ENCODE measurements at regions not wholly inside any gene's neighbourhood (a gene's known extent, or its start where the extent isn't known, plus 50 kb on each side); places are given as distances from the start of the nearest gene placed in this dataset.

- Histone ChIP-seq H3K4me1 (ENCODE audit: control insufficient read depth, insufficient read depth, low read length) (peaks cover 7% of the 10 kb centered on the region), H3K4me3 (ENCODE audit: low read length) (no peak overlapping the region), H3K27me3 (ENCODE audit: control insufficient read depth, insufficient read depth, low read length, poor library complexity, severe bottlenecking) (no peaks in the 10 kb centered on the region), H3K36me3 (ENCODE audit: control insufficient read depth, insufficient read depth, low read length) (no peaks in the 10 kb centered on the region), H3K9ac (ENCODE audit: extremely low read depth, low read length, poor library complexity, severe bottlenecking) (no peak overlapping the region), H3K9me3 (ENCODE audit: control insufficient read depth, low read length) (no peaks in the 10 kb centered on the region), H3K27ac (ENCODE audit: low read depth, low read length) (no peak overlapping the region)
- Mint-ChIP-seq H3K27me3 (ENCODE audit: insufficient read depth) (no peaks in the 10 kb centered on the region), H3K27ac (no peak overlapping the region), H3K9me3 (no peaks in the 10 kb centered on the region), H3K4me3 (no peak overlapping the region), H3K36me3 (ENCODE audit: low read depth) (no peaks in the 10 kb centered on the region), H3K4me1 (peaks cover 26% of the 10 kb centered on the region)
- TF ChIP-seq CTCF (conservative IDR thresholded peaks at IDR 0.05), result peak; percentile 81
- peak; percentile 85 for DNase-seq
- 50 to 70% methylated on average over 2 to 3 of the region's 3 CpGs for WGBS, 2 experiments (ENCODE audit: insufficient coverage in 1 of 2, insufficient read length in 1 of 2)
Measured at GRCh38 chr12:59372956-59373355, 222.9 kb upstream of the SLC16A7 start.

GRCh38 chr12:59370933-59371332 lies 224.9 kb upstream of the SLC16A7 start:
- Histone ChIP-seq H3K9ac (ENCODE audit: extremely low read depth, low read length, poor library complexity, severe bottlenecking) (no peak overlapping the region), H3K4me3 (ENCODE audit: low read length) (no peak overlapping the region), H3K36me3 (ENCODE audit: control insufficient read depth, insufficient read depth, low read length) (no peaks in the 10 kb centered on the region), H3K9me3 (ENCODE audit: control insufficient read depth, low read length) (no peaks in the 10 kb centered on the region), H3K4me1 (ENCODE audit: control insufficient read depth, insufficient read depth, low read length) (peaks cover 12% of the 10 kb centered on the region), H3K27ac (ENCODE audit: low read depth, low read length) (no peak overlapping the region), H3K27me3 (ENCODE audit: control insufficient read depth, insufficient read depth, low read length, poor library complexity, severe bottlenecking) (no peaks in the 10 kb centered on the region)
- H3K4me1 Mint-ChIP-seq, result peaks cover 40% of the 10 kb centered on the region
- H3K36me3 Mint-ChIP-seq (ENCODE audit: low read depth), result no peaks in the 10 kb centered on the region
- WGBS, 2 experiments (ENCODE audit: insufficient coverage in 1 of 2, insufficient read length in 1 of 2), result 84 to 100% methylated on average over 2 to 3 of the region's 3 CpGs
- DNase-seq, result no peak
- no peaks in the 10 kb centered on the region for H3K9me3 Mint-ChIP-seq
- H3K4me3 Mint-ChIP-seq, result no peak overlapping the region
- TF ChIP-seq CTCF (conservative IDR thresholded peaks at IDR 0.05), result no peak
- no peaks in the 10 kb centered on the region for H3K27me3 Mint-ChIP-seq (ENCODE audit: insufficient read depth)
- no peak overlapping the region for H3K27ac Mint-ChIP-seq

GRCh38 chr12:59365133-59365532 lies 230.7 kb upstream of the SLC16A7 start:
- 82 to 94% methylated on average over 1 to 2 of the region's 2 CpGs for WGBS, 2 experiments (ENCODE audit: insufficient coverage in 1 of 2, insufficient read length in 1 of 2)
- Histone ChIP-seq H3K9ac (ENCODE audit: extremely low read depth, low read length, poor library complexity, severe bottlenecking) (no peak overlapping the region), H3K9me3 (ENCODE audit: control insufficient read depth, low read length) (no peaks in the 10 kb centered on the region)

More at GRCh38 chr12:59365133-59365532, 230.7 kb upstream of the SLC16A7 start:
- H3K4me1 ChIP-seq (ENCODE audit: control insufficient read depth, insufficient read depth, low read length), result peaks cover 31% of the 10 kb centered on the region
- DNase-seq, result no peak
- peaks cover 67% of the 10 kb centered on the region for H3K4me1 Mint-ChIP-seq
- no peak overlapping the region for H3K4me3 ChIP-seq (ENCODE audit: low read length)
- no peak for TF ChIP-seq CTCF (conservative IDR thresholded peaks at IDR 0.05)
- H3K27me3 Mint-ChIP-seq (ENCODE audit: insufficient read depth), result no peaks in the 10 kb centered on the region
- no peak overlapping the region for H3K27ac Mint-ChIP-seq
- H3K27ac ChIP-seq (ENCODE audit: low read depth, low read length), result no peak overlapping the region
- H3K36me3 ChIP-seq (ENCODE audit: control insufficient read depth, insufficient read depth, low read length), result no peaks in the 10 kb centered on the region
- H3K4me3 Mint-ChIP-seq, result peak overlapping the region; percentile 11
- H3K27me3 ChIP-seq (ENCODE audit: control insufficient read depth, insufficient read depth, low read length, poor library complexity, severe bottlenecking), result no peaks in the 10 kb centered on the region
- no peaks in the 10 kb centered on the region for H3K9me3 Mint-ChIP-seq
- no peaks in the 10 kb centered on the region for H3K36me3 Mint-ChIP-seq (ENCODE audit: low read depth)

All from endodermal cell (in vitro differentiated cells).